Sigmoid colon (tissue), 4 donors: ENCODE measurements at regions not wholly inside any gene's neighbourhood (a gene's known extent, or its start where the extent isn't known, plus 50 kb on each side); places are given as distances from the start of the nearest gene placed in this dataset.

Source experiments
- CTCF ChIP-seq, 4 experiments: fragments of 450-650 bp in 3 of 4; fragments of 200-600 bp in 1 of 4; IDR thresholded peaks; one replicate each; pipeline ENCODE4 v1.5.1; 2016 to 2019; ENCODE audit warnings: antibody characterized with exemption in 4 of 4, mild to moderate bottlenecking in 3 of 4, moderate library complexity in 2 of 4
- EP300 ChIP-seq, 4 donors: sonication (generic); formaldehyde crosslinking; IDR thresholded peaks; one replicate each; pipeline ENCODE4 v1.6.1; 2017; ENCODE audit warnings: antibody characterized with exemption in 4 of 4
- POLR2AphosphoS5 ChIP-seq, 4 donors: sonication (generic); formaldehyde crosslinking; IDR thresholded peaks; one replicate each; pipeline ENCODE4 v1.6.1; 2017; ENCODE audit warnings: antibody characterized with exemption in 4 of 4

GRCh38 chr13:50353651-50354415, 338.6 kb downstream of the KCNRG start:
- TF ChIP-seq POLR2AphosphoS5 (IDR thresholded peaks at IDR 0.05) (no peak), CTCF (IDR thresholded peaks at IDR 0.05) (no peak), EP300 (IDR thresholded peaks at IDR 0.05) (no peak)
